IPS DF 19.7 (cell line): ENCODE measurements at regions not wholly inside any gene's neighbourhood (a gene's known extent, or its start where the extent isn't known, plus 50 kb on each side); places are given as distances from the start of the nearest gene placed in this dataset.
"Not testable (repeated sequence)": the region's sequence is repeated elsewhere in the genome, so short reads cannot be mapped to it uniquely, and the experiment has no call there.

ENCODE experiments used
- DNase-seq: peaks from one replicate; pipeline ENCODE4 v3.0.0-alpha.2; 2013; ENCODE audit warnings: low read depth, low spot score

- DNase-seq, result no peak
These were observed 362.8 kb upstream of the FOXK1 start for GRCh38 chr7:4319280-4319679.

GRCh38 chr7:4325732-4326131 lies 356.4 kb upstream of the FOXK1 start:
- no peak for DNase-seq

DNA sequence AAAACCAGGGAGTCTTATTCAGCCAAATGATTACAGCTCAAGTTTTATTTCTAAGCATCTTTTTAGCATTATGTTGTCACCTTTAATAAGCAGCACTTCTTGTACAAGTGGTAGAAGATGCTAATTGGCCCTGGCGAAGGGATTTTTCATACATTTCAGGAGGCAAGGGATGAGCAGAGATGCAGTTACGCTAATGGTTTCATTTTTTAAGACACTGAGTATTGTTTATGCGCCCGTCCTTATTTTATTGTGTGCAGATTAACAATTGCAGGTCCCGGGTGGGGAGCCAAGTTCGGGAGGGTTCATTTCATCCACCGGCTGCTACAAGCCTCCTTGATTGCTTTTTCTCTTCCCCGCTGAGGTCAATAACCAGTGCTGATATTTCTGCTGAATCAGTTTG lies 350.4 kb upstream of the FOXK1 start:
- no peak for DNase-seq

- DNase-seq, result no peak
These were observed 343.5 kb upstream of the FOXK1 start for GRCh38 chr7:4338556-4338955.

DNA sequence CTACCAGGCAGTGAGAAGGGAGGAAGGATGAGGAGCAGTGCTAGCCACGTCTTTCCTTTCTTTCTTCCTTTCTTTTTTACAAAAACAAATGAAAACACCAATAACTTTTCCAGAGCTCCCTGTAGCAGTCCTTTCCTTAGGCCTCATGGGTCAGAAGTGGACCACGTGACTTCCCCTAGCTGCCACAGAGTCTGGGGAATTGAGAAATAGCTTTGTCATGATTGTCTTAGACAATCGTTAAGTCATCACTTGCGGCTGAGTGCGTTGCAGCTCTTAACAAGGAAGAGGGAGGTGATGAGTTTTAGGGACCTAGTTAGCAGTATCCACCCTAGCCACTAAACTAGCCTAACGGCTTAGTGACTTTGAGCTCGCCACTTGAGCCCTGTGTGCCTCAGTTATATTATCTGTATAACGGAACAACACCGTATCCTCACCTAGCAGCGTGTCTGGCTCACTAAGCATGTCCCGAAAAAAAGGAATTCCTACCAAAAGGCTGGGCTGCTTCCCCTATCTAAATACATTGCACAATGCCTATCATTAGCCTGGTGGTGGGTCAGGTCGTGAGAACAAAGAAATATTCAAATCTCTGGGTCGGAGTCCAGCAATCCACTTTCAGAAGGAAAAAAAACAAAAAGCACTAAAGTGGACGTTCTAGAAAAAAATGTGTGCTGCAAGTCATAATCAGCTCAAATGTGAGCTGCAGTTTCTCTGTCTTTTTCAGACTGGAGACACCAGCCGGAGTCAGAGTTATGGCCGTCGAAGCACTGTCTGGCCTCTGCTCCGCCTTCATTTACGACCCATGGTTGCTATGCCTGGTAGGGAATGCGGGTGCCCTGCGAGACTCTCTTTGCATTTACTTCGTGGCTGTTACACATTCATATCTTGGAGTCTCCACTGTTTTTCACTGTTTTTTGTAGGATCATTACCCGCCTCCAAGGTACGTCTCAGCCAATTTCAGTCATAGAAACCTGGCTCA lies 338.5 kb upstream of the FOXK1 start:
- no peak for DNase-seq

DNA sequence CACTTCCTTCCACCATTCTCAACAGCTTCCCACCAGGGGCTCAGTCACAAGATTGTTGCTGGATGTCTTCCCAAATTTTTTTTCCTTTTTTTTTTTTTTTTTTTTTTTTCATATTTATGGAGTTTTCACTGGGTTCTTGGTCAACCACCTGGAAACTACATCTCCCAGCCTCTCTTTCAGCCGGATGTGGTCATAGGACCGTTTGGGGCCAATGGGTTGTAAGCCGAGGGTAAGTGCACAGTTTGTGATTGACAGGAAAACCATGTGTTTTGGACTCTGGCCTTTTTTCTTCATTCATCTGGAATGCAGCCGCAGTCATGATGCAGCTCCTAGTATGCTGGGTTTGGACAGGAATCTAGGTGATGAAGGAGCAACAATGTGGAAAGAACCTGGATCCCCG lies 337.1 kb upstream of the FOXK1 start:
- DNase-seq, result no peak

DNA sequence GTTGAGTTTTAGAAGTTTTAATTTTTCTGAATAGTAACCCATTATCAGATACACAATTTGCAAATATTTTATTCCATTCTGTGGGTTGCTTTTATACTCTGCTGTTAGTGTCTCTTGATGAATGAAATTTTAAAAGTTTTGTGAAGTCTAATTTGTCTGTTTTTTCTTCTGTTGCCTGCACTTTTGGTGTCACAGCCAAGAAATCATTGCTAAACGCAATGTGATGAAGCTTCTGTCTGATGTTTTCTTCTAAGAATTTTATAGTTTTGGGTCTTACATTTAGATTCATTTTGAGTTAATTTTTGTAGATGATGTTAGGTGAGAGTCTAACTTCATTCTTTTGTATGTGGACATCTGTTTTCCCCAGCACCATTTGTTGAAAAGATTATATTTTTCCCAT lies 330.0 kb upstream of the FOXK1 start:
- no peak for DNase-seq

DNA sequence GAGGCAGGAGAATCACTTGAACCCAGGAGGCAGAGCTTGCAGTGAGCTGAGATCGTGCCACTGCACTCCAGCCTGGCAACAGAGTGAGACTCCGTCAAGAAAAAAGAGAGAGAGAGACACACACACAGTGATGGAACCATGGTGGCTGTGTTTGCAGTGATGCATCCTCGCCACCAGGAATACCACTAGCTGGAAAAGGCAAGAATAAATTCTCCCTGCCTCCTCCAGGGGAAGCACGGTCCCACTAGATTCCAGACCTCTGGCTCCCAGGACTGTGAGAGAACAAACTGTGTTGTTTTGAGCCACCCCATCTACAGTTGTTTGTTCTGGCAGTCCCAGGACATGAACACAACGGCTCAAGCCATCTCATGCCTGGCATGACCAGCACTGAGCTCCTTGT lies 320.3 kb upstream of the FOXK1 start:
- DNase-seq, result no peak

GRCh38 chr7:4383584-4383983 lies 298.5 kb upstream of the FOXK1 start:
- no peak for DNase-seq

DNA sequence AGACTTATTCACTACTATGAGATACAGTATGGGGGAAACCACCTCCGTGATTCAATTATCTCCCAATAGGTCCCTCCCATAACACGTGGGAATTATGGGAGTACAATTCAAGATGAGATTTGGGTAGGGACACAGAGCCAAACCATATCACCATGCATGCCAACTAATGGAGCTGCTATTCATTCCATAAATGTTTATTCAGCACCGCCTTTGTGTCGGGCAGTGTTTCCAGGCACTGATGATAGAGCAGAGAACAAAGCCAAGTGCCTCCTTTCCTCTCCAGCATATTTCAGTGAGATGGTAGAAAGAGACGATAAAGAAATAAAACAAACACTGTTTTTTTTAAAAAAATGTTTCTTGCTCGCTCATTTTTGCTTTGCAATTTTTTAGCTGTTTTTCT lies 295.9 kb upstream of the FOXK1 start:
- no peak for DNase-seq

DNA sequence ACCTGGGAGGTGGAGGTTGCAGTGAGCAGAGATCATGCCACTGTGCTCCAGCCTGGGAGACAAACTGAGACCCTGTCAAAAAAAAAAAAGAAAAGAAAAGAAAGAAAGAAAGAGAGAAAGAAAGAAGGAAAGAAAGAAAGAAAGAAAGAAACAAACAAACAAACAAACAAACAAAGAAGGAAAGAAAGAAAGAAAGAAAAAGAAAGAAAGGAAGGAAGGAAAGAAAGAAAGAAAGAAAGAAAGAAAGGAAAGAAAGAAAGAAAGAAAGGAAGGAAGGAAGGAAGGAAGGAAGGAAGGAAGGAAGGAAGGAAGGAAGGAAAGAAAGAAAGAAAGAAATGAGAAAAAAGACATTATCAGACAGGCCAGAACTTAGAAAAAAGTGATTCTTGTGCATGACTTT lies 291.0 kb upstream of the FOXK1 start:
- not testable (repeated sequence) for DNase-seq

DNA sequence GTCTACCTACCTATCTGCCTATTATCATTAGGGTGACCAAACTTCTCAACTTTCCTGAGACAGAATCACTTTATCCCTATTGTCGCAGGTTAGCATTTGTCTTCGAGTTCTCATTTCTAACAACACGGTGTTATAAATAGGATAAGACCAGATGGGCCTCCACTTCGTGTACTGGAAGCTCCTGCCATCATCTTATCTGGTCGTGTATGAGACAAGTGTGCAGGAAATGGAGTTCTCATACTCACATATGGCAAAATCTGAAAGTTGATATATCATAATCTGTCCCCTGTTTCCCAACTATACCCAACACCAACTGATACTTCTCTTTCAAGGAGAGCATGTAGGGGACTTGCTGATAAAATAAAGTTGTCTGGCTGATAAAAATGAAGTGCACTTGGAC lies 287.4 kb upstream of the FOXK1 start:
- no peak for DNase-seq

DNA sequence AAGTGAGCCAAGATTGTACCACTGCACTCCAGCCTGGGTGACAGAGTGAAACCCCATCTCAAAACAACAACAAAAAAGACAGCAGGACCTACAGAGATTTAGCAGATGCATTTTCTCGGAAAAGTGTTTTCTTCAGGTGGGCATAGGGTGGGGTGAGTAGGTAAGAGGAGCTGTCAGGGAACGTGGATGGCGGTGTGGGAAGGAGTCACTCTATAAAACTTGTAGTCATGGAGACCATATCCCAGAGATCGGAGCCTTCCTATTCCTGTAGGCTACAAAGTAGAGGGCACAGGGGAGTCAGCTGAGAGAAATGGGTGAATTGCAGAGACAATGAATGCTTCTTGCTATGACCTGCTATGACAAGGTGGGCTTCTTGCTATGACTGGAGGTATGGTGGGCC lies 283.0 kb upstream of the FOXK1 start:
- no peak for DNase-seq

- no peak for DNase-seq
These were observed 282.5 kb upstream of the FOXK1 start for GRCh38 chr7:4399596-4399995.

DNA sequence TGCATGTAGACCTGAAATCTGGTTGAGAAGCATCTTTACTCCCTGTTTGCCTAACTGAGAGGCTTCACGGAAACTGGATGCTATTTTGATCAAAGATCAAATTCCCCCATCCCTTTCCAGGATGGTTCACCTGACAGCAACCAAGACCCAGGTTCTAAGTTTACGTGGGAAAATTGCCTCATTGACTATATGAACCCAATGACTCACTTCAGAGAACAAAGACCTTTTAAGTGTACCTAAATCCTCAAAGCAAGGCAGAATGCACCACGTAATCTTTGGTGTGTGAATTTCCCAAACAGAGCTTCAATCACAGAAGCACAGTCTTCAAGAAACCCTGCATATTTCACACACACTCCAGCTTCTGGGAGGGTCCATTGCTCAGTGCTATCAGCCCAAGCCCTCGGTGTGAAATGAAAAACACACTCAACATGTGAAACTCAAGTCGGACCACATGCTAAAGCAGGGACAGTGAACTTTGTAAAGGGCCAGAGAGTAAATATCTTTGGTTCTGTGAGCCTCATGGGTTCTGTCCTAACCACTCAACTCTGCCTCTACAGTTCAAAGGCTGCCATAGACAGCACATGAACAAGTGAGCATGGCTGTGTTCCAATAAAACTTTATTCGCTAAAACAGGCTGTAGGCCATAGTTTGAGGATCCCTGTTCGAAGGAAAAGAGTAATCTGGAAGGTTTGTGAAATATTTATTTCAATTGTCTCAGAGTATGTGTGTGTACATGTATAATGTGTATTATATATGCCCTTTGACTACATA lies 275.6 kb upstream of the FOXK1 start:
- no peak for DNase-seq

DNA sequence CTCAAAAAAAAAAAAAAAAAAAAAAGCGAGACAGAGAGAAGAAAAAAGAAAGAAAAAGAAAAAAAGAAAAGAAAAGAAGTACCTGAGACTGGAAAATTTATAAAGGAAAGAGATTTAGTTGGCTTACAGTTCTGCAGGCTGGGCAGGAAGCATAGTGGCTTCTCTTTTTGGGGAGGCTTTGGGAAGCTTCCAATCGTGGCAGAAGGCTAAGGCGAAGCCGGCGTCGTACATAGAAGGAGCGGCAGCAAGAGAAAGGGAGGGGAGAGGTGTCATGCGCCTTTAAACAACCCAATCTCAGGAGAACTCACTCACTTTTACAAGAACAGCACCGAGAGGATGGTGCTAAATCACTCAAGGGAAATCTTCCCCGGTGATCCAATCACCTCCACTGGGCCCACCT lies 272.1 kb upstream of the FOXK1 start:
- no peak for DNase-seq

DNA sequence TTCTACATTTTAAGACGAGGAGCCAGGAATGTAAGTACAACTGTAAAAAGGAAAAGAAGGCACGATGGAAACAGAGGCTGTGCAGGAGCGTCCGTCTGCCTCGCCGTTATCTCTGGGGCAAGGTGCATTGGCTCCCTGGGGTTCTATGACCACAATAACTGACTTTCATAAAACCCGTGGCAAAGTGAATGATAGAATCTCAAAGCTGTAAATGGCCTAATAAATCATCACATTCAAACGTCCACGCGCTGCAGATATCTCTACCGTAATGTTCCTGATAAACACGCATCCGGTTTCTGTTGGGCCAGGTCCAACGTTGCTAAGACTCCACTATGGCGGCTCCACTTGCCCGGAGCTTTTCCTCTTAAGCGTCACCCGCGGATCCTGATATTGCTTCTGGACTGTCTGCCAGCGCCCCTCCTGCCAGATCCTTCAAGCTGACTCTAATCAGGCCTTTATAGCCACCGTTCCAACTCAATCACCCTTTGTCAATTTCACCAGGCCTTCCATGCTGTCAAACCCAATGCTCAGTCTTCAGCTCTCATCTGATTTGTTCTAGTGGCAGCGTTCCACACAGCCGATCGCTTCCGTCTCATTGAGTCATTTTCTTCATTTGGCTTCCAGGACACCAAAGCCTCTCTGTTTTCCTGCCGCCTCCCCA lies 265.6 kb upstream of the FOXK1 start:
- no peak for DNase-seq

DNA sequence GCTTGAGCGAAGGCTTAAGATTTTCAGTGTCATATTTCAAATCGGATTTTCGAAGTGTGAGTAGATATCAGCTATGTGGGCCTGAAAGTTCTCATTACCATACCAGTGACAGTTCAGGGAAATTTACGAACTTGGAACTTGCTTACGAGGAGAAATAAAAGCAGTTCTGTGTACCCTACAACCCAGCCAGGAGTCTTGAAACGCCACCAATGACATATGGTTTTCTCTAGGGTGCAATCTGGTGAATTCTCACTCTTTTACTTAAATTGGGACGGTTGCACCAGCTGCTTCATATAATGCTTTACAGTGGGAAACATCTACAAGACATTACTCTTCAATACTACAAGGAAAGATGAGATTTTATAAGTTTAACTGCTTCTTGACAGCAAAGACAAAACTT lies 253.6 kb upstream of the FOXK1 start:
- DNase-seq, result no peak

DNA sequence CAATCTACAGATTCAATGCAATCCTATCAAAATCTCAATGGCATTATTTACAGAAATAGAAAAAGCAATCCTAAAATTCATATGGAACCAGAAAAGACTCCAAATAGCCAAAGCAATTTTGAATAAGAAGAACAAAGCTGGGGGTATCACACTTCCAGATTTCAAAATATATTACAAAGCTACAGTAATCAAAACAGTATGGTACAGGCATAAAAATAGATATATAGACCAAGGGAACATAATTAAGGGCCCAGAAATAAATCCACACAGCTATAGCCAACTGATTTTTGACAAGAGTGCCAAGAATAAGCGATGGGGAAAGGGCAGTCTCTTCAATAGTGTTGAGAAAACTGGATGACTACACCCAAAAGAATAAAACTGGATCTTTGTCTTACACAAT lies 251.9 kb upstream of the FOXK1 start:
- no peak for DNase-seq

DNA sequence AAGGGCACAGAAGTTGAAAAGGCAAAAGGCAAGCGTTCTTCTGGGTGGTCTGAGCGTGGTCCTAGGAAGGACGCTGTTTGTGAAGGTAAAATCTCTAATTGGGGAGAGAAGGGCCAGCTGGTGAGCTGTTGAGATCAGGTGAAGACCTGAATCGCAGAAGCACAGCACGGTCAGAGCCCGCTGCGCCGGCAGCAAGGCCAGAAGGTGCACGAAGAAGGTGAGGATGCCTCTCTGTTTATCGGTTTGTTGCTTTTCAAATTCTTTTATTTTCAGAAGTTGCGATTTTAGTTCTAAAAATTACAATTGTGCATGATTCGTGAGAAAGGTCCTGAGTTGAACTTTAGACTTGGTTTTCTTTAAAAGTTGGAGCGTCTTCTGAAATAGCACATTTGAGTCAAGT lies 247.8 kb upstream of the FOXK1 start:
- no peak for DNase-seq

DNA sequence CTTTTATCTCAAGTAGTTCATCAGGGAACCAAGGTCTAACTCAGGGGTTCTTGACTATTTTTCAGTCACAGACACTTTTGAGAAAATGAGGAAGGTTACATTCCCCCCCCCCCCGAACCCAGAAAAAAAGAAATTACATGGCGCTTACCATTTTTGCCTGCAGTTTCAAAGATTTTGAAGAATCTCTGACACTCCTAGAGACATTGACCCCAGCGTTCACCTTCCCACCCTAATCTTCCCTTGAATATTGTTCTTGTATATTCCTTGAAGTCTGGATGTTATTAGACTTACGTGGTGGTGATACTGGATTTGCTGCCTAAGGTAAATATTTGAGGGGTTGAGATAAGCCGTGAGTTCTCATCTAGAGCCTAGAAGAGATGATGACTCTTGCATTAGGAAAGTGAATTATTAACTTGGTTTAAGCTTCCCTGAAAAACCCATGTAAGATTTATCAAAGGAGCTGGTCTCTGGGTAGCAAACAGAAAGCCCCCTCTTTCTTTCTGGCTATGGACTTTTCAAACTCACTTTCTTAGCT lies 245.7 kb upstream of the FOXK1 start:
- no peak for DNase-seq

- no peak for DNase-seq
These were observed 245.2 kb upstream of the FOXK1 start for GRCh38 chr7:4436936-4437335.
